SHP77 treated with DMSO at 0.1 percent for 48 hours (cell line): ENCODE measurements at regions not wholly inside any gene's neighbourhood (a gene's known extent, or its start where the extent isn't known, plus 50 kb on each side); places are given as distances from the start of the nearest gene placed in this dataset.

Source experiments
- DNase-seq: peaks from one replicate; lab custom pipeline; 2025; lab: John Stamatoyannopoulos, UW

DNA sequence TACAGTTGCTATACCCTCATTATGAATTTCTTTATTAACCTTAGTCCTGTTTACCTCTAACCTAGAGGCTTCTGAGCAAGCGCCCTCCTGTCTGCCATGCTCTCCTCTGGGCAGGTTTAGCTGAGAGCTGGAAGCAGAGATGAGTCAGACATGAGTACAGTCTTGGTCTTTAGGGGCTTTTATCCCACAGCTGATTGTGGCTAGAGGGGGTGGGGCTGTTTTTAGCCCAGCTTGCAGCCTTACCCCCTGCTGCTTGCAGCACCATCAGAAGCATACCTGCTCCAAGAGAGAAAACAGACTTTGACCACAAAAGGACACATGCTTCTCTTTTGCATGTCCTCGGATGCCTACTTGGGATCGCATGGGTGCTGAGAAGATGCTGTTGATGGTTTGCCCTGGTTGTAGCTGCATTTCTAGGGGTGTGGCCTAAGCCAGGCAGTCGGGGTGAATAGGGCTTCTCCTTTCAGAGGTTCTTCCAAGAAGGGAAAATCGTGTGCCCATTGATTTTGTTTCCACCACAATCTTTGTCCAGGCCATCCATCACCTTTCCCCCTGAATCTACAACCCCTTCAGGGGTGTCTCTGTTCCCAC is 115.0 kb upstream of the LGALSL start:
- no peak for DNase-seq

- no peak for DNase-seq
These were observed 112.5 kb upstream of the LGALSL start for GRCh38 chr2:64341461-64341860.

DNA sequence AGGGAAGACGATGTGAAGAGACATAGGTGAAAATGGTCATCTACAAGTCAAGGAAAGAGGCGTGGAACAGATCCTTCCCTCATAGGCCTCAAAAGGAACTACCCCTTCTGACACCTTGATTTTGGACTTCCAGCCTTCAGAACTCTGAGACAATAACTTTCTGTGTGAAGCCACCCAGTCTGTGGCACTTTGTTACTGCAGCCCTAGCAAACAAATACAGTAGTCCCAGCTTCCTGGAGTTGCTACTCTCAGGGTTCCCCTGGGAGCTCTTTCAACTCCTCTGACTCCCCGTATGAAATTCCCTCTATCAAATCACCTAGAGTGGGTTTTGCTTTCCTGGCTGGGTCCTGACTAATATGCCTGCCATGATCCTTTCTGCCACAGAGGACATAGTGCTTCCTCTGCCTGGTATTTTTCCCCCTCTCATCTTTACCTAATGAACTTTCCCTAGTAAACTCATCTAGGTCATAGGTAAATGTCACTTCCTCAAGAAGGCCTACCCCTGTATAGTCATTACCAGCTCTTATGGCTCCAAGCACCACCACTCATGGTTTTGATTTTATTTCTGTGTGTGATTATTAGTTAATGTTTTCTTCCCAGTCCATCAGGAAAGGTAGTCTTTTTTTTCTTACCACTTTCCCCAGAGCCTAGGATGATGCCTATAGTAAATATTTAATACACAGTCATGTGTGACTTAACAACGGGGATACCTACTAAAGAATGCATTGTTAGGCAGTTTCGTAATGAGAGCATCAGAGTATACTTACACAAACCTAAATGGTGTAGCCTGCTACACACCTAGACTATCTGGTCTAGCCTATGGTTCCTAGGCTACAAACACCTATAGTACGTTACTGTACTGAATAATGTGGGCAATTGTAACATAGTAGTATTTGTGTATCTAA is 111.5 kb upstream of the LGALSL start:
- no peak for DNase-seq

DNA sequence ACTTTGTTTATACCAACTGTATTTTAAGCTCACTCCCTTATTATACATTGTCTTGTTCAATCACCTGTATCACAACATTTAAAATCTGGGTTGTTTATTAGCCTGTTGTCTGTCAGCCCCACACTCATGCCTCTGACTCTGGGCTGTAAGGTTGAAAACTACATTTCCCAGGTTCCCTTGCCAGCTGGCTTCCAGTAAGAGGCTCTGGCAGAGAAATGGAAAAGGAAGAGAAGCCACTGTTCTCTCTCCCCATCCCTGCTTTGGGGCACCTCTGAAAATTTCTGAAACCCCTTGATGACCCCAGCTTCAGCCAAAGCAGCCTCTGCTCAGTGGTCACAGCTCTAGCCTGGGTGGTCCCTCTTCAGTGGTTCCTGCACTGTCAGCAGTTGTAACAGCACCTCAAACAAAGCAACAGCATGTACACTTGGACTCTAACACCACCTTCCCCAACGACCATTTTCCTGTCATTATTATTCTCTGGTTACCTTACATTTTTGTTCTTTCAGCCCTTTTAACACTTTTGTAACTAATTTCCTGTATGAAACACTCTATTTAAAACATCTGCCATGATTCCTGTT is 108.9 kb upstream of the LGALSL start:
- DNase-seq: no peak

GRCh38 chr2:64345998-64346397 is 108.0 kb upstream of the LGALSL start:
- DNase-seq: no peak

DNA sequence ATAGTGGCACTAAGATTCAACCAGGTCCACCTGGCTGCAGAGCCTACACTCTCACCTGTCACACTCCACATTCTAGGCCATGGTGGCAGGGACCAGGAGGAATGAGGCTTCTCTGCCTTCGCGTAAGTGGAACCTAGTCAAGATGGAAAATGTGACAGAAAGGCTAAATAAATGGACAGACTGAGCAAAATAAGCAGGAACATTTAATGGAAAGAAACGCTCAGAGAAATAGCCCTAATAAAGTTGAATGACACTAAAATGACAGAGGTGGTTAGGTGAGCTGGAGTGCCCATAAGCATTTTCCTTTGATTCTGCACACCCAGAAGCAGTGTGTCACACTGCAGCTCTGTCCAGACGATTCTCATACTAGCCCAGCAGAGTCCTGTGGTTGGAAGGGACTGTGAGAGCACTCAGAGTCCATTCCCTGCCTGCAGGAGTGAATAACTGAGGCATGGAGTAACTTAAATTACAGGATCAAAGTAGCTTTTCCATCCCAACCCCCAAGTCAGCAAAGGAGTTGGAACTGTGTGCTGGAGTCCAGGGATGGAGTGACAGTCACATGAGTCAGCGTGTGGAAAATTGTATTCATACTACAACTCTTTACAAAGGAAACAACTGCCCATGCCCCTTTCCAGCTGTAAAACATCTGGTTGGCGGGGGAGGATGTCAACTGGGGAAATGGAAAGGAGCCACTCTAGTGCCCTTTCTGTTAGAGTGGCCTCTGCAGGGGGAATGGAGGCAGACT is 105.4 kb upstream of the LGALSL start:
- no peak for DNase-seq

- no peak for DNase-seq
These were observed 104.8 kb upstream of the LGALSL start for GRCh38 chr2:64349131-64349530.

- DNase-seq: no peak
These were observed 103.0 kb upstream of the LGALSL start for GRCh38 chr2:64350996-64351395.

DNA sequence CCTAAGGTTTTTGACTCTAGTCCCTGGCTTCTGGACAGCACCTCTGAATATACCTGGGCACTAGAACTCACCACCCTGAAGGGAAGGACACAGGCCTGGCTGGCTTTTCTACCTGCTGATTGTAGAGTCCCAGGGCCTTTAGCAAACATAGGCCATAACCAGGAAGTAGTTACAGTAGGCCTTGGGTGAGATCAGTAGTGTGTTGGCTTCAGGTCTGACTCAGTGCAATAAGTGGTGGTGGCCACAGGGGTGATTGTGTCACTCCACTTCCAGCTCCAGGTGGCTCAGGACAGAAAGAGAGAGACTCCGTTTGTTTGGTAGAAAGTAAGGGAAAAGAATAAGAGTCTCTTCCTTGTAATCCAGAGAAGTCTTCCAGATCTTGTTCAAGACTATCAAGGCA is 101.7 kb upstream of the LGALSL start:
- DNase-seq: no peak

DNA sequence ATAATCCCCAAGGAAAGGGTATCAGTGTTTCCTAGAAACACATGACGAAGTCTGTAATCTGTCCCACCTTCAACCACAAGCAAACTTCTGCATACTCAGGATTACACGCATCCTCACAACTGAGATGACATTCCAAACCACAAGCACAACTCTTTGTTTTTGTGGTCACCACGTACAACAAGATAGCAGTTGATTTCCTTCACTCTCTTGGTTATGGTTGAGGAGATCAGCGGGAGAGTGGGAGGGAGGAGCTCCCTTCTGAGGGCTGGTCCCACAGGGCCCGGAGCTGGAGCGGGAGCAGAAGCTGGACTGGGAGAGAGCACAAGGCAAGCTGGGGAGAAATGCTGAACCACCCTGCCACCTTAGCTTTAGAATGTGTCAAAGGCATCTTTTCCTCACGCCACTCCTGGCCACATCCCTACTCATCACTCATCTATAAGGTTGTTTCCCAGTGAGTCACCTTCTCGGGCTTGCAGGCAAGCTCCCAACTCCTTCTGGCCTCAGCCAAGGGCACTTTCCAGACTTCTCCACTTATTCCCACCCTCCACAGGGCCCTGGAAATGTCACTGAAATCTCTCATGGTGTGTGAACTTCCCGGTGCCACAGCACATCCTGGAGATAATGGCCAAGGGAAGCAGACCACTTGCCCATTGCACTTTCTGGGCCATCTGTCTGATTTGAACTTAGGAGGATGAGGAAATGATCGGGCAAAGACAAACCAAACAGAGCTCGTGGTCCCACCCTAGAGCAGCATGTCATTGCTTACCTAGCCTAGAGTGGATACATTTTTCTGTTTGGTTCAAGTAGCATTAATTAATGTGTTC is 98.9 kb upstream of the LGALSL start:
- DNase-seq: no peak

- no peak for DNase-seq
These were observed 97.1 kb upstream of the LGALSL start for GRCh38 chr2:64356906-64357305.

GRCh38 chr2:64359171-64359891 is 94.6 kb upstream of the LGALSL start:
- DNase-seq: no peak

DNA sequence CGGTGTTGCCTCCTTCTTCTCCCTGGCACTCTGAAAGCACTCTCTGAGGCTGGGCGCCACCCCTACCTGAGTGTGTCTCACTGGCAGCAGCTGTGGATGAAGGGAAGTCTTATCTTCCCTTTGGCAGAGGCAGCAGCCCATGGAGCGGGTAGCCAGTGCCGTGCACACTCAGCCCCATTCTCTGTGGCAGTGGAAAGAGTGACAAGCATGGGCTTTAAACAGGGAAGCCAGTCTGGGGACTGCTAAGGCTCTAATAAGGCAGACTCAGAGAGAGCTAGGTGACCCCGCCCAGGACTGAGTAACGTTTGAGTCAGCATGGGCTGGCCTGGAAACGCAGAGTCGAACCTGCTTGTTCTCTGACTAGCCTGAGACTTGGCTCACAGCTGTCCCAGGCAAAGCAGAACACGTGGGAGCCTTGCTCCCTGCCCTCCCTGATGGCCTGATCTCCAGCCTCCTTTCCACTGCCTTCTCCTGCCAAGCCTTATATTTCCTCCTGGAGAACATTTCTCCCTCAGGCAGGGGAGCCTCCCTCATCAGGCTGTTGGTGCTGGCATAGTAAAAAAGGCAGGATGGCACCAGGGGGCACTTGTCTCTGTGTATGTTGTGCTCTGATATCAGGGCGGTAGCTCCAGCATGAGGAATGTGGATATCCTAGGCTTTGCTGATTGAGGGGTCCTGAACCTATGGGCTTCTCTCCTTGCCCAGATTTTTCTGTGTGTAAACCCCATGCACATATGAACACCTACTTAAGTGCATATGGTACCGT is 93.9 kb upstream of the LGALSL start:
- DNase-seq: no peak

DNA sequence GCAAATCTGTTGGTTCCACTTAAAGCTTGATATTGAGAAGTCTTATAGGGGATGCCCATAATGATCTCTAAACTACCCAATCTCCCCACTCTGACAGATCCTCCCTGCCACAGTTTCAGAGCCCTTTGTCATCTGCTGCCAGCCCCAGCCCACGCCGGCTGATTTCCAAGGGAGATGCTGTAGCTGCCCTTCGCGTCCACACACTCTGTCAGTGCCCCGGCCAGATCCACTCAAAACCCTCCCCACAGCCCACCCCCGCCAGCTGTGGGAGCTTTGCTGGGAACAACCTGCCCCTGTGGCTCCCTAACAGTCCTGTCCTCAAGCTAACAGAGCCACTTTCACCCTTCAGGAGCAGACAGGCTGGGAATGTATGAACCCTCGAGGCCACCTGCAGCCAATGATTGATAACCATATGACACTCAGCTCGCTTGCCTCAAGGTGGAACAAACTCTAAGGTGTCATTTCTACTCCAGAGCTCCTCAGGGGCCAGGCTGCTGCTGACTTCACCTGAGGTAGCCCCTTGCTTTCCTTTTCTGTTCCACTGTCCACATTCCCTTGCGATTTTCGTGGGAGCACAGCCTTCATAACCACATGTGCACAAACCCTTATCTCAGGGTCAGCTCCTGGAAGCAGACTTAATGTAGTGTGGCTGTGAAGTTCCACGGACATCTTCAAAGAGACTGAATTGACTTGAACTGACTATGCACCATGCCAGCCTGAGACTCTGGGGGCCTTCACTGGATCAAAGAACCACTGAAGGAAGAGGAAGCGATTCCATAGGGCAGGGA is 92.6 kb upstream of the LGALSL start:
- DNase-seq: no peak

DNA sequence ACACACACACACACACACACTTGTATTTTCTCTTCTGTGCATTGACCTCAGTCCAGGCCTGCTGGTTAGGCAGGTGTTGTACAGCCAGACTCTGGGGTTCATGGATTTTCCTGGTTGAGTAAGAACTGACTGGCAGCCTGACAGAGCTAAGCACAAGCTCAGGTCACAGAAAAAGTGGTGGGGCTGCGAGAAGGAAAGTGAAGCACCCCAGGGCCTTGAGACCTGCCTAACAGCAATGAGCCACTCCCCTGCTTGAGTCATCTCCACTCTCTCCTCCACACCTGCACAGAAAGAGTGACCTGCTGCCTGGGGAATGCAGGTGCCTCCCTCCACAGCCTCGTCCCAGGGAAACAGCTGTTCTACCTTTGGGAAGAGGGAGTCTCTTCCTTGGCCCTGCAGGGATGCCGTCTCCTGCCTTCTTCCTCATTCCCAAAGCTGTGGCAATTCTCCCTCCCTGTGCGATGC is 91.4 kb upstream of the LGALSL start:
- no peak for DNase-seq

- DNase-seq: no peak
These were observed 90.8 kb upstream of the LGALSL start for GRCh38 chr2:64363140-64363539.

DNA sequence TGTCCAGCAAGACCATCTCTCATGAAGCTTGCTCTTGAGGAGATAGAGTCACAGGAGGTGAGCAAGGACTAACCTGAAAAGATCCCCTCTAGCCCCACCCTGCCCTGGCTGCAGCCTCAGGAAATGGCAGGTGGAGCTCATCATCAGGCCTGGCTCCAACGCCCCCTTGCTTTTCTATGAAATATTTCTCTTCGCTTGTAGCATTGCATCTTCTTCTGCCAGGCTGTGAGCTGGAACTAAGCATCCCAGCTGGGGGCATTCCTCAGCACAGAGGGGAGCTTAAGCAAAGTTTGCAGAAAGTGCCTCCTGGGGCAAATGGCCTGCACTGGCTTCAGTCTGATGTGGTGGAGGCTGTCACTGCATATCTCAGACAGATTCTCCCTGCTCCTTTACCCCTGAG is 90.1 kb upstream of the LGALSL start:
- no peak for DNase-seq

DNA sequence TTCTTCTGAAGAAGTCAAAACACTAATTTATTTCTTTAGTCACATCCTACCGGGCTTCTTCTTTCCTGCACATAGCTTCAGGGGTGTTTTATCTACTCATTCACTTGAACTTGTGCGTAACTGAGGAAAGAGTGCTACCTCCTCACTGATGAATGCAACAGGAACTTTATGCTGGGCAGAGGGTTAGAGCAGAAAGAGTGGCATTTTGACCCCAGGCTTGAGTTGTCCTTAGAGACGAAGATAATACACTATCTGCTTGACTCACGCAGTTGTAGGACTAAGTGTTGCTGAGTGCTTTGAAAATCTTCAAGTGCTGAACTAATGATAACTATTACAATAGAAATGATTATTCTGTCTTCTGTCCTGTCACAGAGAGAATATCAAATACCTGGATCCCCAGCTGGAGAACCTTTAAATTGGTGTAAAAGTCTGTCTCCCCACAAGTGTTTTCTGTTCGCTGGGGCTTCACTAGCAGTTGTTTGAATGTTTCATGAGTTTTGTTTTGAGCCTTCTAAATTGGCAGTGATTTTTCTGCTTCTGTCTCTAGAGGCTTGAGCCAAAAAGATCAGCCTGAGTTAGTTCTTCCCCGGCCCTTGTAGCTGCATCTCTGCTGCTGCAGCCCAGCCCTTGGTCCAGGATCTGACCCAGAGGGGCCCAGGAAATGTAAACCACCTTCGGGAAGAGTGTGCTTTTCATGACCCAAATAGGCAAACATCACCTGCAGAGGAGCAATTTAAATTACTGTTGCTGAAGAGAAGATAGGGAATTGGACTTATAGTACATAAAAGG is 86.3 kb upstream of the LGALSL start:
- no peak for DNase-seq

DNA sequence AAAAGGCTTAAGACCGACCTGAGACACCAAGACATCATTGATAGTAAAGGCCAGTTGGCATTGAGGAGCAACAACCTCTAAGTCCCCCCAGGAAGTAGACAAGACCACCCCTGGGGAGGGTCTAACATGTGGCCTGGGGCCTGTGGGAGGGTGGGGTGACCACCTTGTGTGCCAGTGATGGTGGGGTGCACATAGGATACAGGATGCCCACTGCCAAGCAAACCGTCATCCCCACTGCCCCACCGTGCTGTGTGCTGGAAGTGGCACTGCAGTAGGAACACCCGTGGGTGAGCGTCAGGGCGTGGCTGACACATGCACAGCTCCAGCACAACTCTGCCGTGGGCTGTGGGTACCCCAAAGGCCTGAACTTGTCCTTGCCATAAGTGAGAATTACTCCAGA is 84.3 kb upstream of the LGALSL start:
- no peak for DNase-seq
